KBM-7 (cell line): ENCODE measurements at regions not wholly inside any gene's neighbourhood (a gene's known extent, or its start where the extent isn't known, plus 50 kb on each side); places are given as distances from the start of the nearest gene placed in this dataset.
A peak's percentile ranks its signal among the peaks of the same experiment; 100 is the strongest.

Source experiments
- DNase-seq: peaks from one replicate; pipeline ENCODE4 v3.0.0-alpha.2; 2015
- in situ Hi-C: fragments of 300-500 bp; cut with MboI; formaldehyde crosslinking; loops from 2 replicates; pipeline ENCODE4 v1.14.3; 2020; ENCODE audit warnings: low sequenced_read_pairs, low pct_unique_long_range_greater_than_20kb, mixed read lengths

- in situ Hi-C loops = no loop called here
- DNase-seq = no peak
Measured at GRCh38 chr3:27923349-27924068, 201.4 kb upstream of the EOMES start.

GRCh38 chr3:27927882-27928281, 205.8 kb upstream of the EOMES start:
- in situ Hi-C loops = no loop called here
- DNase-seq = peak; percentile 55

GRCh38 chr3:27930052-27930602, 208.0 kb upstream of the EOMES start:
- in situ Hi-C loops = no loop called here
- DNase-seq = no peak

- DNase-seq = no peak
- in situ Hi-C loops = no loop called here
Measured at GRCh38 chr3:27935492-27935891, 213.4 kb upstream of the EOMES start.

GRCh38 chr3:27939521-27939920, 217.4 kb upstream of the EOMES start:
- no peak for DNase-seq
- in situ Hi-C loops = no loop called here

GRCh38 chr3:27939940-27940339, 217.8 kb upstream of the EOMES start:
- in situ Hi-C loops = no loop called here

GRCh38 chr3:27943106-27943505, 221.0 kb upstream of the EOMES start:
- DNase-seq = no peak
- in situ Hi-C loops = no loop called here

More at GRCh38 chr3:27939940-27940339, 217.8 kb upstream of the EOMES start:
- no peak for DNase-seq

- DNase-seq = no peak
- in situ Hi-C loops = no loop called here
Measured at GRCh38 chr3:27945229-27945628, 223.1 kb upstream of the EOMES start.

GRCh38 chr3:27960133-27960532, 238.0 kb upstream of the EOMES start:
- in situ Hi-C loops = no loop called here
- DNase-seq = no peak

- in situ Hi-C loops = no loop called here
- DNase-seq = no peak
Measured at GRCh38 chr3:27963519-27963918, 241.4 kb upstream of the EOMES start.

GRCh38 chr3:27971600-27971999, 249.5 kb upstream of the EOMES start:
- in situ Hi-C loops = no loop called here

GRCh38 chr3:27976933-27977332, 254.8 kb upstream of the EOMES start:
- peak; percentile 64 for DNase-seq
- in situ Hi-C loops = no loop called here

More at GRCh38 chr3:27971600-27971999, 249.5 kb upstream of the EOMES start:
- DNase-seq = no peak

- in situ Hi-C loops = no loop called here
- DNase-seq = no peak
Measured at GRCh38 chr3:27978440-27978839, 256.3 kb upstream of the EOMES start.

- in situ Hi-C loops = no loop called here
- DNase-seq = no peak
Measured at GRCh38 chr3:27985369-27986035, 255.9 kb upstream of the CMC1 start.

GRCh38 chr3:27986234-27986879, 255.1 kb upstream of the CMC1 start:
- DNase-seq = no peak
- in situ Hi-C loops = no loop called here

GRCh38 chr3:27990324-27990723, 251.1 kb upstream of the CMC1 start:
- no peak for DNase-seq
- in situ Hi-C loops = no loop called here

GRCh38 chr3:27990837-27991236, 250.6 kb upstream of the CMC1 start:
- DNase-seq = no peak
- in situ Hi-C loops = no loop called here

- in situ Hi-C loops = no loop called here
- DNase-seq = no peak
Measured at GRCh38 chr3:27993051-27993450, 248.4 kb upstream of the CMC1 start.

GRCh38 chr3:28000608-28001007, 240.8 kb upstream of the CMC1 start:
- in situ Hi-C loops = no loop called here

GRCh38 chr3:28008235-28008634, 233.2 kb upstream of the CMC1 start:
- in situ Hi-C loops = no loop called here
- DNase-seq = no peak

More at GRCh38 chr3:28000608-28001007, 240.8 kb upstream of the CMC1 start:
- no peak for DNase-seq
